ENCODE measurements at regions not wholly inside any gene's neighbourhood (a gene's known extent, or its start where the extent isn't known, plus 50 kb on each side); places are given as distances from the start of the nearest gene placed in this dataset.

DNA sequence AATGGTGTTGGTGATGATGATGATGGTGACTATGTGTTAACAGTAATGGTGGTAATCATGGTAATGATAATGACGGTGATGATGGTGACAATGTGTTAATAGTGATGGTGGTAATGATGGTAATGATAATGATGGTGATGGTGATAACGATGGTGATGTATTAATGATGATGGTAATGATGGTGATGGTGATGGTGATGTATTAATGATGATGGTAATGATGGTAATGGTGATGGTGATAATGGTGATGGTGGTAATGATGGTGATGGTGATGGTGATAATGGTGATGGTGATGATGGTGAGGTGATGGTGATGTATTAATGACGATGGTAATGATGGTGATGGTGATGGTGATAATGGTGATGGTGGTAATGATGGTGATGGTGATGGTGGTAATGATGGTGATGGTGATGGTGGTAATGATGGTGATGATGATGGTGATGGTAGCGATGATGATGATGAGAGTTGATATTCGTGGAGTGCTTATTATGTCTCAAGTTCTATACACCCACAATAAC lies 212.8 kb upstream of the NCKAP5 start:
- no peaks in the 10 kb centered on the region for H3K9me3 ChIP-seq (ENCODE audit: low read length)
- H3K36me3 ChIP-seq (ENCODE audit: insufficient read depth, low read length) = no peaks in the 10 kb centered on the region
- no peak overlapping the region for H2AFZ ChIP-seq (ENCODE audit: low read depth, low read length)
- H3K9me2 ChIP-seq (ENCODE audit: insufficient read depth, low read length) = no peaks in the 10 kb centered on the region
- no peak overlapping the region for H3K9ac ChIP-seq (ENCODE audit: low read length)
- no peaks in the 10 kb centered on the region for H3F3A ChIP-seq (ENCODE audit: insufficient read depth, low read length, poor library complexity, severe bottlenecking)
- H3K79me2 ChIP-seq (replicated peaks; ENCODE audit: insufficient read depth, low read length) = no peaks in the 10 kb centered on the region
- TF ChIP-seq RAD21 (conservative IDR thresholded peaks at IDR 0.05) (no peak), TAF1 (IDR thresholded peaks at IDR 0.05; ENCODE audit: low read depth) (no peak), POLR2AphosphoS5 (IDR thresholded peaks at IDR 0.05) (no peak), SMC3 (conservative IDR thresholded peaks at IDR 0.05; ENCODE audit: poor library complexity) (no peak), EP300 (conservative IDR thresholded peaks at IDR 0.05; ENCODE audit: poor library complexity, severe bottlenecking) (no peak), EZH2 (IDR thresholded peaks at IDR 0.05; ENCODE audit: borderline replicate concordance, insufficient read depth, low read length, poor library complexity, severe bottlenecking) (no peak), MXI1 (conservative IDR thresholded peaks at IDR 0.05; ENCODE audit: poor library complexity, severe bottlenecking) (no peak)
- TF ChIP-seq, protein P1, sequence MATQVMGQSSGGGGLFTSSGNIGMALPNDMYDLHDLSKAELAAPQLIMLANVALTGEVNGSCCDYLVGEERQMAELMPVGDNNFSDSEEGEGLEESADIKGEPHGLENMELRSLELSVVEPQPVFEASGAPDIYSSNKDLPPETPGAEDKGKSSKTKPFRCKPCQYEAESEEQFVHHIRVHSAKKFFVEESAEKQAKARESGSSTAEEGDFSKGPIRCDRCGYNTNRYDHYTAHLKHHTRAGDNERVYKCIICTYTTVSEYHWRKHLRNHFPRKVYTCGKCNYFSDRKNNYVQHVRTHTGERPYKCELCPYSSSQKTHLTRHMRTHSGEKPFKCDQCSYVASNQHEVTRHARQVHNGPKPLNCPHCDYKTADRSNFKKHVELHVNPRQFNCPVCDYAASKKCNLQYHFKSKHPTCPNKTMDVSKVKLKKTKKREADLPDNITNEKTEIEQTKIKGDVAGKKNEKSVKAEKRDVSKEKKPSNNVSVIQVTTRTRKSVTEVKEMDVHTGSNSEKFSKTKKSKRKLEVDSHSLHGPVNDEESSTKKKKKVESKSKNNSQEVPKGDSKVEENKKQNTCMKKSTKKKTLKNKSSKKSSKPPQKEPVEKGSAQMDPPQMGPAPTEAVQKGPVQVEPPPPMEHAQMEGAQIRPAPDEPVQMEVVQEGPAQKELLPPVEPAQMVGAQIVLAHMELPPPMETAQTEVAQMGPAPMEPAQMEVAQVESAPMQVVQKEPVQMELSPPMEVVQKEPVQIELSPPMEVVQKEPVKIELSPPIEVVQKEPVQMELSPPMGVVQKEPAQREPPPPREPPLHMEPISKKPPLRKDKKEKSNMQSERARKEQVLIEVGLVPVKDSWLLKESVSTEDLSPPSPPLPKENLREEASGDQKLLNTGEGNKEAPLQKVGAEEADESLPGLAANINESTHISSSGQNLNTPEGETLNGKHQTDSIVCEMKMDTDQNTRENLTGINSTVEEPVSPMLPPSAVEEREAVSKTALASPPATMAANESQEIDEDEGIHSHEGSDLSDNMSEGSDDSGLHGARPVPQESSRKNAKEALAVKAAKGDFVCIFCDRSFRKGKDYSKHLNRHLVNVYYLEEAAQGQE (IDR thresholded peaks at IDR 0.05; ENCODE audit: borderline replicate concordance) = no peak
- TF ChIP-seq, protein P2, sequence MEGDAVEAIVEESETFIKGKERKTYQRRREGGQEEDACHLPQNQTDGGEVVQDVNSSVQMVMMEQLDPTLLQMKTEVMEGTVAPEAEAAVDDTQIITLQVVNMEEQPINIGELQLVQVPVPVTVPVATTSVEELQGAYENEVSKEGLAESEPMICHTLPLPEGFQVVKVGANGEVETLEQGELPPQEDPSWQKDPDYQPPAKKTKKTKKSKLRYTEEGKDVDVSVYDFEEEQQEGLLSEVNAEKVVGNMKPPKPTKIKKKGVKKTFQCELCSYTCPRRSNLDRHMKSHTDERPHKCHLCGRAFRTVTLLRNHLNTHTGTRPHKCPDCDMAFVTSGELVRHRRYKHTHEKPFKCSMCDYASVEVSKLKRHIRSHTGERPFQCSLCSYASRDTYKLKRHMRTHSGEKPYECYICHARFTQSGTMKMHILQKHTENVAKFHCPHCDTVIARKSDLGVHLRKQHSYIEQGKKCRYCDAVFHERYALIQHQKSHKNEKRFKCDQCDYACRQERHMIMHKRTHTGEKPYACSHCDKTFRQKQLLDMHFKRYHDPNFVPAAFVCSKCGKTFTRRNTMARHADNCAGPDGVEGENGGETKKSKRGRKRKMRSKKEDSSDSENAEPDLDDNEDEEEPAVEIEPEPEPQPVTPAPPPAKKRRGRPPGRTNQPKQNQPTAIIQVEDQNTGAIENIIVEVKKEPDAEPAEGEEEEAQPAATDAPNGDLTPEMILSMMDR (IDR thresholded peaks at IDR 0.05; ENCODE audit: poor library complexity, severe bottlenecking) = no peak
- no peaks in the 10 kb centered on the region for H3K27me3 ChIP-seq (ENCODE audit: insufficient read depth, low read depth, low read length)
- H3K4me2 ChIP-seq (ENCODE audit: low read length) = no peak overlapping the region
- no peaks in the 10 kb centered on the region for H4K20me1 ChIP-seq (ENCODE audit: insufficient read depth)
- no peak overlapping the region for H3K27ac ChIP-seq (ENCODE audit: low read length)
- no peak overlapping the region for H3K4me3 ChIP-seq (ENCODE audit: low read length)

DNA sequence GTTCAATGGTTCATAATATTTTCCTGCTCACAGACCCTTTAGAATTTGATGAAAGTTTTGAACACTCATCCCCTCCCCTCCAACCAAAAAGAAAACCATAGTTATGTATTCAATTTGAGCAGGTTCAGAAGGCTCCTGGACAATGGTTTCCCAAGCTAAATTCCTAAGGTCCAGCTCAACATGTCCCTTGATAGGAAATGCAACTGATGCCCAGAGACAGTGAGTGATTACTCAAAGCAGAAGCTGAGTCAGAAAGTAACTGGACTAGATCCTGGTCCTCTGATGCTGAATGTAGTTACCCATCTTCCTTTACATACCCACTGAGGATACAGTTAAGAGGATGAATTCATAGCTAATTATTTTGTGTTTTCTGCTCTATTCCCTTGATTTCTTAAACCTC lies 218.9 kb upstream of the NCKAP5 start:
- H3K27me3 ChIP-seq (ENCODE audit: insufficient read depth, low read depth, low read length) = no peaks in the 10 kb centered on the region
- no peak overlapping the region for H2AFZ ChIP-seq (ENCODE audit: low read depth, low read length)
- no peaks in the 10 kb centered on the region for H3K36me3 ChIP-seq (ENCODE audit: insufficient read depth, low read length)
- no peaks in the 10 kb centered on the region for H3K9me2 ChIP-seq (ENCODE audit: insufficient read depth, low read length)
- TF ChIP-seq SMC3 (conservative IDR thresholded peaks at IDR 0.05; ENCODE audit: poor library complexity) = no peak
- no peak for TF ChIP-seq MXI1 (conservative IDR thresholded peaks at IDR 0.05; ENCODE audit: poor library complexity, severe bottlenecking)
- no peak for TF ChIP-seq EZH2 (IDR thresholded peaks at IDR 0.05; ENCODE audit: borderline replicate concordance, insufficient read depth, low read length, poor library complexity, severe bottlenecking)
- no peak for TF ChIP-seq RAD21 (conservative IDR thresholded peaks at IDR 0.05)
- TF ChIP-seq EP300 (conservative IDR thresholded peaks at IDR 0.05; ENCODE audit: poor library complexity, severe bottlenecking) = no peak
- TF ChIP-seq, protein P2 (IDR thresholded peaks at IDR 0.05; ENCODE audit: poor library complexity, severe bottlenecking) = no peak
- TF ChIP-seq, protein P1 (IDR thresholded peaks at IDR 0.05; ENCODE audit: borderline replicate concordance) = no peak
- no peak for TF ChIP-seq TAF1 (IDR thresholded peaks at IDR 0.05; ENCODE audit: low read depth)
- no peak for TF ChIP-seq POLR2AphosphoS5 (IDR thresholded peaks at IDR 0.05)
- no peak overlapping the region for H3K27ac ChIP-seq (ENCODE audit: low read length)
- no peak overlapping the region for H3K4me3 ChIP-seq (ENCODE audit: low read length)
- H4K20me1 ChIP-seq (ENCODE audit: insufficient read depth) = no peaks in the 10 kb centered on the region
- no peak overlapping the region for H3K4me2 ChIP-seq (ENCODE audit: low read length)
- no peak overlapping the region for H3K9ac ChIP-seq (ENCODE audit: low read length)
- H3K79me2 ChIP-seq (replicated peaks; ENCODE audit: insufficient read depth, low read length) = no peaks in the 10 kb centered on the region
- H3K9me3 ChIP-seq (ENCODE audit: low read length) = no peaks in the 10 kb centered on the region
- H3F3A ChIP-seq (ENCODE audit: insufficient read depth, low read length, poor library complexity, severe bottlenecking) = no peaks in the 10 kb centered on the region
